ENCODE measurements at regions not wholly inside any gene's neighbourhood (a gene's known extent, or its start where the extent isn't known, plus 50 kb on each side); places are given as distances from the start of the nearest gene placed in this dataset.

- Histone ChIP-seq H3K36me3 (ENCODE audit: control insufficient read depth in 2 of 2, insufficient read depth in 1 of 2, low read length in 2 of 2) (no peaks in the 10 kb centered on the region), H3K4me1 (ENCODE audit: control insufficient read depth, insufficient read depth, low read length) (peaks cover 7% of the 10 kb centered on the region), H3K27ac (ENCODE audit: extremely low read depth, low read depth, low read length) (no peak overlapping the region), H3K9me3 (ENCODE audit: control insufficient read depth, insufficient read depth, low read depth, low read length) (no peaks in the 10 kb centered on the region), H3K4me3 (ENCODE audit: low read depth, low read length) (no peak overlapping the region)
- CTCF ChIA-PET: interaction anchor here (1.0 kb wide), 1 partner anchor 185 kb away, joined by 3 read pairs; no protein-coding TSS in a partner anchor
- TF ChIP-seq ZNF280D (tag by site-specific recombination; IDR thresholded peaks at IDR 0.05): no peak
- TF ChIP-seq, protein P1, sequence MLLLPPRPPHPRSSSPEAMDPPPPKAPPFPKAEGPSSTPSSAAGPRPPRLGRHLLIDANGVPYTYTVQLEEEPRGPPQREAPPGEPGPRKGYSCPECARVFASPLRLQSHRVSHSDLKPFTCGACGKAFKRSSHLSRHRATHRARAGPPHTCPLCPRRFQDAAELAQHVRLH (tag by site-specific recombination; IDR thresholded peaks at IDR 0.05): no peak
- TF ChIP-seq ZNF560 (tag by site-specific recombination; IDR thresholded peaks at IDR 0.05; ENCODE audit: borderline replicate concordance): no peak
- TF ChIP-seq KLF9 (tag by site-specific recombination; IDR thresholded peaks at IDR 0.05; ENCODE audit: low read depth): no peak
- no peak for TF ChIP-seq ZNF292 (tag by site-specific recombination; IDR thresholded peaks at IDR 0.05; ENCODE audit: borderline replicate concordance, low read depth)
- POLR2A ChIA-PET: no interaction called here
These were observed 348.6 kb upstream of the COBL start for GRCh38 chr7:51665045-51665780.

DNA sequence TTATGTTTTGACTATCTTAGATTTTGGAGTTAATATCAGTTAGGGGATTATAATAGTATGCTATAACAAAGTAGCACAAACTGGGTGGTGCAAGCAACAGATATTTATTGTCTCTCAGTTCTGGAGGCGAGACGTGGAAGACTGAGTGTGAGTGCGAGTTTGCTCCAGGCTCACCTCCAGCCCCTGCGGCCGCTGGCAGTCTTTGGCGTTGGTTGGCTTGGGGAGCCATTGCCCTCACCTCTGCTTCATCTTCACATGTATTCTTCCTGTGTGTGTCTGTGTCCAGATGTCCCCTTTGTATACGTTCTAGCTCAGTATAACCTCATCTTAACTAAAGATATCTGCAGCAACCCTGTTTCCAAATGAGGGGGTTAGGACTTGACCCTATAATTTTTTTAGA lies 343.9 kb upstream of the COBL start:
- POLR2A ChIA-PET: no interaction called here
- no peaks in the 10 kb centered on the region for H3K9me3 ChIP-seq (ENCODE audit: control insufficient read depth, insufficient read depth, low read depth, low read length)
- H3K4me1 ChIP-seq (ENCODE audit: control insufficient read depth, insufficient read depth, low read length): no peaks in the 10 kb centered on the region
- CTCF ChIA-PET: no interaction called here
- no peak overlapping the region for H3K4me3 ChIP-seq (ENCODE audit: low read depth, low read length)
- TF ChIP-seq OSR2 (tag by site-specific recombination; IDR thresholded peaks at IDR 0.05): no peak
- no peak for TF ChIP-seq ZNF221 (tag by site-specific recombination; IDR thresholded peaks at IDR 0.05; ENCODE audit: borderline replicate concordance)
- no peak for TF ChIP-seq ELK4 (IDR thresholded peaks at IDR 0.05; ENCODE audit: borderline replicate concordance, low read depth, low read length)
- TF ChIP-seq ZNF404 (tag by site-specific recombination; IDR thresholded peaks at IDR 0.05): no peak
- no peak for TF ChIP-seq KLF9 (tag by site-specific recombination; IDR thresholded peaks at IDR 0.05; ENCODE audit: low read depth)
- TF ChIP-seq SCRT2 (tag by site-specific recombination; IDR thresholded peaks at IDR 0.05): no peak
- TF ChIP-seq PRDM2 (tag by site-specific recombination; IDR thresholded peaks at IDR 0.05; ENCODE audit: borderline replicate concordance): no peak
- TF ChIP-seq SP7 (tag by site-specific recombination; IDR thresholded peaks at IDR 0.05): no peak
- no peak for TF ChIP-seq ZNF140 (tag by site-specific recombination; IDR thresholded peaks at IDR 0.05)
- TF ChIP-seq SALL2 (tag by site-specific recombination; IDR thresholded peaks at IDR 0.05; ENCODE audit: borderline replicate concordance): no peak
- no peaks in the 10 kb centered on the region for H3K36me3 ChIP-seq (ENCODE audit: control insufficient read depth in 2 of 2, insufficient read depth in 1 of 2, low read length in 2 of 2)
- H3K27ac ChIP-seq (ENCODE audit: extremely low read depth, low read depth, low read length): no peak overlapping the region

All from HEK293 (cell line).